ENCODE measurements at regions not wholly inside any gene's neighbourhood (a gene's known extent, or its start where the extent isn't known, plus 50 kb on each side); places are given as distances from the start of the nearest gene placed in this dataset.

DNA sequence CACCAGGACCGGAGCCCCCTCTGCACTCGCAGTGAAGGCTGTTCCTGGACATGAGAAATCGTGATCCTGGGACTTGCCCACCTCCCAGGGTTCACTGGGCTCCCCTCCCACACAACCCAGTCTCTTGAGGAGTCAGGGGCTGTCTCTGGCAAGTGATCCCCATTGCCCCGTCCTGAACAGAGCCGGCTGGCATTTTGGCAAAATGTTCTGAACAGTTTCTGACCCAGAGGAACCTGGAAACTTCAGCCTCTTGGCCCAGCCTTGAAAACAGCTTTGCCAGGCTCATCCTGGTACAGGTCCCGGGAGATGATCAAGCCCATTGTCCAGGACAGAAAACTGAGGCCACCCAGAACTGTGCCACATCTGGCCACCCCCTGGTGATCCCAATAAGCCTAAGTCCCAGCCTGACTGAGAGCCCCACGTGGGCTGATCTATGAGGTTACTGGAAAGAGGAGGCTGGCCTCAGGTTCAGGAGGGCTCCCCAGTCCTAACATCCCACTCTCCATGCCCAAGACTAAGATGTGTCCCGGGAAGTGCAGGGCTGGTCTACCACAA lies 115.7 kb downstream of the OAT start:
- DNase-seq (ENCODE audit: low spot score) = no peak

DNA sequence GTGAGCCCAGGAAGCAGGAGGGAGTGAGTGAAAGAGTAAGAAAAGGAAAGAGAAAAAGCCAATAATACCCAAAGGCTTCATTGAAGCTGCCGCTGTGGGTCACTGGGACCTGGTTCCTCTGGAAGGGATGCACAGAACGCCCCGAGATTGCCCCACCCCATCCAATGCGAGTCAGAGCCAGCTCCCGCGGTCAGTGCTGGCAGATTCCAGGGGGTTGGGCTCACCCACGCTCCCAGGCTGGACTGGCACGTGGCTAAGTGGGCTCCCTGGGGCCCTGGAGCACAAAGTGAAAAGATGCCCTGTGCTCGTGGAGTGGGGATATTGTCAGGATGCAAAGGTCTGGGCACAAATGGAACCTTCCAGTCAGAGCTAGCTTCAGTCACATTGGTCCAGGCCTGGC lies 117.0 kb downstream of the OAT start:
- peak; percentile 48 for DNase-seq (ENCODE audit: low spot score)

DNA sequence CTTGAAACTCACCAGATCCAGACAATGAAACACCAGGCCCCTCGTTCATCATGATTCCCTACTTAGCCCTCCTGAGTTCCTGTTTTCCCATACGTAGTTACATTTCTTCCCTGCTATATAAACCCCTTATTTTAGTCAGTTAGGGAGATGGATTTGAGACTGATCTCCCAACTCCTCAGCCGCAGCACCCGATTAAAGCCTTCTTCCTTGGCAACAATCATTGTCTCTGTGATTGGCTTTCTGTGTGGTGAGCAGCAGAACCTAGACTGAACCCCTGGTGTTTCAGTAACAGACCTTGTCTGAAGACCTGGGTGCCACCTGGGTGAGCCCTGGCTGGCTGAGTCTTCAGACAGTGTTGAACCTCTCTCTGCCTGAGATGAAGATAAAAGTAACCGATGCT lies 118.0 kb downstream of the OAT start:
- DNase-seq (ENCODE audit: low spot score) = no peak

DNA sequence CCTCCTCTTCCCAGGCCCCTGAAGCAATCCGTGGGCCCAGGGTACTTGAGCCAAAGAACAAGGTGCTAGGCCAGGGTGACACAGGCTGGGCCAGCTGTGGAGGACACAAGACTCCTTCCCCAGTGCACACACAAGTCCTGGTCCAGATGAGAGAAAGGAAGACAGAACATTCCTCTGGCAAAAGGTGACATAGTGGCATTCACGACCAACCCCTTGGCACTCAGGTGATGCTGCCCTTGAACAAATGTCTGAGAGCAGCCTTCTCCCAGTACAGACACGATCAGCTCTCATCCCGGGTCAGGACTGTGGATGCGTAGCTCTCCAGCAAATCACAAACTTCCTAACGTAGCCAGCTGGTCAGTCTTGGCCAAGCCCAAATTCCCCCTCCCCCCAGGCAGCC lies 118.5 kb downstream of the OAT start:
- no peak for DNase-seq (ENCODE audit: low spot score)

DNA sequence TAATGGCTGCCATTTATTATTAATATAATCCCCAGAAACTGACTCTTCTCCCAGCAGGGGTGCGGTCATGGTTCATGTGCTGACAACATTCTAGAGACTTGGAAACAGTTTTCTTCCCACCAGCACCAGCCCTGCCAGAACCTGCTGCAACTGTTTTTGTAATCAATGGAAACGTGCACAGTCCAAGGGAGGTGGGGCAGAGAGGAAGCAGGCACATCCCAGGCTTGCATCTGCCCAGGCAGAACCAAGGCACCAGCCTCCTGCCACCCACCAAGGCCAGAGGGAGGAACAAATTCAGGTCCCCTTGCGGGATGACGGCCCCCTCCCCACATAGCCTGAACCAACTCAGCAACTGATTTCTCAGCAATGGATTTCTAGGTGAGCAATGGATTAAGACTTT lies 119.0 kb downstream of the OAT start:
- no peak for DNase-seq (ENCODE audit: low spot score)

- DNase-seq (ENCODE audit: low spot score) = no peak
These were observed 119.8 kb downstream of the OAT start for GRCh38 chr10:124298891-124299290.

DNA sequence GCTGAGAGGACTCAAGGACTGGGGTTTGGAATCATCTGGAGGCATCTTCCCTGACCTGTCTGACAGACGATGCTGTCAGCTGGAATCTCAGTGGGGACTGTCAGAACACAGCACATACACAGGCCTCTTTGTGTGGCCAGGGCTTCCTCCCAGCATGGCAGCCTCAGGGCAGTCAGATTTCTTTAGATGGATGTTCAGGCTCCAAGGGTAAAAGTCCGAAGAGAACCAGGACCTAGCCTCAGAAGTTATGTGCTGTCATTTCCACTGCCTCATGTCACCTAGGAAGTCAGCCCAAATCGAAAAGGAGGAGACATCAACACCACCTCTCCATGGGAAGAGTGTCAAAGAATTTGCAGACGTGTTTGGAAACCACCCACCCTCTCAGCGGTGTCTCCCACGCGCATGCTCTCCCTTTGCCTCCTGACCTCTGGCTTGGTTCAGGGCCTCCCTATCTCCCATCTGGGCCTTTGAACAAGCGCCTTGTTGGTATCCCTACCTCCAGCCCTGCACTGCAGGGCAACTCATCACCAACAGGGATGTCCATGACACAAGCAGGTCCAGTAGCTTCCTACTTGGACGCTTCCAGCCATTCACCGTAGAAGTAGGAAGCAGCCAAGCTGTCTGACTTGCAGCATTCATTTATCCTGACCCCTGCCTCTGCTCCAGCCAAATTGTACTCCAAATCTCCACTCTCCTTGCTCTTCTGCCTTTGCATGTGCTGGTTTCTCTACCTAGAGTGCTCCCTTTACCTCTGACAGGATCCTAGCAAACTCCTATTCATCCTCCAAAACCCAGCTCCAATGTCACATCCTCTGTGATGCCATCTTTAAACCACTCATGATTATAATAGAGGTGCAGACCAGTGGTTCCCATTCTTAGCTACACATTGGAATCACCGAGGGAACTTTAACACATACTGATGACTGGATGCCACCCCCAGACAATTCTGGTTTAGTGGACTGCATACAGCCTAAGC lies 121.6 kb downstream of the OAT start:
- no peak for DNase-seq (ENCODE audit: low spot score)

DNA sequence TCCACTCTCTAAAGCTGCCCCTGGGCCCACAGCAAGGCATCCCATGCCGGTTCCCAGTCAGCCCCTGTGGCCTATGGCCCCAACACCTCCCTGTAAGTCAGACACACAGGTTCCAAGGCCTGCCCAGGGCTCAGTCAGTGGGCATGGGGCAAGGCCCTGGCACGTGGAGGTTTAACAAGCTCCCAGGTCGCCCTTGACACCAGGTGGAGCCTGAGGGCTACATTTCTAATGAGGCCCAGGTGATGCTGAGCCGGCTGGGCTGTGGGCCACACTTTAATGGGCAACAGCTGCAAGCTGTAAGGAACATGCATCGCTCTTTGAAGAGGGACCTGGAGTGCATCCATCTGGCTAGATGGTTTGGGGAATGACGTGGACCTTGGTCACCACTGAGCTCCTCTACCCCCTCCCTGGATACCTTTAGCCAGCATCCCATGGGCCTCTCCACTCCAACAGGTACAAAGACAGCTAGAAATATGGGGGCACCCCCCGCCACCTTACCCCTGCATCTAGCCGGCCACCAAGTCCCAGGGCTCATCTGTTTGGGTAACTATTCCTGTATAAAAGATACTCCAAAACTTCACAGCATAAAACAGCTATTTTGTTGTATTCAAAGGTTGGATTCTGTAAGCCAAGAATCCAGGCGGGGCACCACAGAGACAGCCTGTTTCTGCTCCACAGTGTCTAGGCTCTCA lies 122.5 kb downstream of the OAT start:
- peak; percentile 62 for DNase-seq (ENCODE audit: low spot score)

- no peak for DNase-seq (ENCODE audit: low spot score)
These were observed 123.6 kb downstream of the OAT start for GRCh38 chr10:124294811-124295770.

GRCh38 chr10:124293616-124294449 lies 124.9 kb downstream of the OAT start:
- DNase-seq (ENCODE audit: low spot score) = no peak

GRCh38 chr10:124292911-124293615 lies 125.7 kb downstream of the OAT start:
- DNase-seq (ENCODE audit: low spot score) = no peak

DNA sequence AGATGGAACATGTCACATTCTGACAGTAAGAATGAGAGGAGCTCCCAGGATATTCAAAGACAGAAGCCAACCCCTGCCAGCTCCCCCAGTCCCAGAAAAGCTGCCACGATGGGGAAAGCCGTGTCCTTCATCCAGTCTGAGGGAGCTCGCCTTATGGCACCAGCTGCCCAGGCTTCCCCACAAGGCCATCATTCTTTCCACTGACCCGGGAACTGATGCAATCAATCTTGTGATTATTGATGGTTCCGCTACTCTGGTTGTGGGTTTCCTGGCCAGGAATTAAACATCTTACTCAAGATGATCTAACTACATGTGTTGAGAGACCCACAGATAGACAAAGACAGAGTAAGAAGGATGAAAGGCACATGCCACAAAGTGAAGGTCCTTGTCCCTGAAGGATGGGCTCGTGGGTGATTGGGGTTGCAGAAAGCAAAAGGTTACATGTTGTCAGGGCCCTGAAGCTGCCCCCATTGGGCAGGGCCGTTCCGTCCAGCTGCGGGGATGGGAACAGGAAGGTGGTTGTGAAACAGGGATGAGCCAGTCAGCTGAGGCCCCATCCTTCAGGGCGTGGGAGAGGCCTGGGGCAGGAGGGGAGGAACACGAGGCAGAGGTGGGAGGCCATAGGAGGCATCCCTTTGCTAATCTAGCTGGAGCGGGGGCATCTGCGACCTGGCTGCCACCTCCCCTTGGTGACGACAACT lies 127.6 kb downstream of the OAT start:
- no peak for DNase-seq (ENCODE audit: low spot score)

GRCh38 chr10:124289851-124290795 lies 128.6 kb downstream of the OAT start:
- DNase-seq (ENCODE audit: low spot score) = no peak

GRCh38 chr10:124288928-124289850 lies 129.5 kb downstream of the OAT start:
- no peak for DNase-seq (ENCODE audit: low spot score)

GRCh38 chr10:124288486-124288885 lies 130.2 kb downstream of the OAT start:
- DNase-seq (ENCODE audit: low spot score) = no peak

GRCh38 chr10:124287791-124288190 lies 130.9 kb downstream of the OAT start:
- no peak for DNase-seq (ENCODE audit: low spot score)

DNA sequence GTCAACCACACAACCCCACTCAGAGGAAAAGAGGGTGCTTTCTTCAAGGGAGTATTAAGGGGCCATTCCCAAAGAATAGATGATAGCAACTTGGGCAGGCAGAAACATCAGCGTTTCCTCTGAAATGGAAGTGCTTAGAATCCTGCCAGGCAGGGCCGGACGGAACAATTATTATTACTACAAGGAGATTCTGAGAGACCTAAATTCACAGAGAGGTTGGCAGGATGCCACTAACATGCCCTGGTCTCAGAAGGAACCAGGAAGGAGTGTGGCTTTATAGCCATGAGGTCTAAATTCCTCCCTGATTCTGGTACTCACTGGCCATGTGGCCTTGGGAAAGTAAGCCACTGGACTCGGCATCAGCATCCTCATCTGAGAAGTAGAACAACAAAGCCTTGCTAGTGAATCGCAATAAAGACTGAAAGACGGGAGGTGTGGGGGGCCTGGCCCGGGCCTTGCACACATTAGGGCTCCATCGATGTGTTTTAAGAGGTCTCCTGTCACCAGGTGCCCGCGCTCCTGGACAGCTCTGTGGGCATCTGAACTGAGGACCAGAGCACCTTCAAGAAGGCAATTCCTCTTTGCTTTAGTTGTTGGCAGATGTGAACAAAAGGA lies 131.5 kb downstream of the OAT start:
- DNase-seq (ENCODE audit: low spot score) = no peak
